Right lobe of liver (tissue), 6 donors: ENCODE measurements at regions not wholly inside any gene's neighbourhood (a gene's known extent, or its start where the extent isn't known, plus 50 kb on each side); places are given as distances from the start of the nearest gene placed in this dataset.
A peak's percentile ranks its signal among the peaks of the same experiment; 100 is the strongest.

Experiments used
- ATAC-seq, 4 donors: fragments of 200-7000 bp; cut with Tn5 transposase; one replicate each; pipeline ENCODE4 v1.9.1; 2020; ENCODE audit warnings: mild to moderate bottlenecking in 4 of 4, moderate library complexity in 4 of 4
- DNase-seq, 3 donors: peaks; one replicate each; pipeline ENCODE4 v3.0.0-alpha.2; 2020
- H3K27ac ChIP-seq, 3 donors: fragments of 200-600 bp; one replicate each; pipeline ENCODE4 v1.8.0; 2022
- H3K27me3 ChIP-seq, 2 donors: fragments of 200-600 bp; one replicate each; pipeline ENCODE4 v1.8.0; 2022
- H3K36me3 ChIP-seq, 4 donors: fragments of 200-600 bp; sonication (generic) in 1 of 4; one replicate each; pipeline versions ENCODE4 v1.5.1 to v1.8.0; 2017 to 2022; ENCODE audit warnings: control low read depth in 1 of 4
- H3K4me1 ChIP-seq, 4 donors: fragments of 200-600 bp; sonication (generic) in 1 of 4; one replicate each; pipeline versions ENCODE4 v1.5.1 to v1.8.0; 2017 to 2022; ENCODE audit warnings: control low read depth in 1 of 4
- H3K4me3 ChIP-seq, 3 donors: fragments of 200-600 bp; one replicate each; pipeline ENCODE4 v1.8.0; 2022
- H3K9me3 ChIP-seq, 4 donors: fragments of 200-600 bp; sonication (generic) in 1 of 4; one replicate each; pipeline versions ENCODE4 v1.5.1 to v1.8.0; 2017 to 2022; ENCODE audit warnings: control low read depth in 1 of 4
- POLR2A ChIP-seq: fragments of 450-650 bp; IDR thresholded peaks from one replicate; pipeline ENCODE4 v1.6.1; 2017; ENCODE audit warnings: antibody characterized with exemption, mild to moderate bottlenecking
- WGBS: methylation state at CpG from one replicate; pipeline ENCODE4 v1.1.6; 2018; ENCODE audit warnings: low coverage, low lambda C conversion rate; ENCODE audit not compliant: insufficient coverage; ENCODE audit errors: missing lambda C conversion rate; 5-methylcytosine and 5-hydroxymethylcytosine counted together
- intact Hi-C, 2 donors: fragments of 100-400 bp; cut with DNase I; formaldehyde crosslinking; loops; one replicate each; pipeline versions ENCODE4 v1.11.2 to v1.14.1; 2022
- TF ChIP-seq, protein P1 (sequence below), 4 donors: fragments of 200-600 bp in 3 of 4; fragments of 450-650 bp in 1 of 4; IDR thresholded peaks; one replicate each; pipeline versions ENCODE4 v1.5.1 to v1.8.0; 2016 to 2022; ENCODE audit warnings: antibody characterized with exemption in 4 of 4, mild to moderate bottlenecking in 2 of 4
- donor health status: DM: no; HTN: yes; CAD: no.
- donor health status: DM: no; HTN: no; CAD: no.
- donor health status: DM: no; HTN: no; CAD: no.
- donor health status: DM: no; HTN: yes; CAD: no.
- donor health status: DM: no; HTN: yes; CAD: no.

DNA sequence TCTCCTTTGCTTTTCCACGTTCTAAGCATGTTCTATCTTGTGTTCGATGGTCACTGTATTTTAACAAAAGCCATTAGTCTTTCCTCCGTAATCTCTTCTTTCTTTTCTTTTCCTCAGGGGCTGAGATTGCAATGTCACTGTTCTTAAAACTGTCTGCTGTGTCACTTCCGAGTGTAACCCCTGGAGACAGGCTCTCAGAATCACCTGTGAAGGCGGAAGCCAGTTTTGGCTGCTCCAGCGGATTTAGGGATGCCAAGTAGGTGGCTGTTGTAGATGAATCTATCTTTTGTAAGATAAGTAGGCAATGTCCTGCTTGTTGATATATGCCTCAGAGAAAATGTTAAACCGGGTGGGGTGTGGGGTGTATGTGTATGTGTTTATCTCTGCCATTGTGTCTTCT lies 94.7 kb upstream of the L3MBTL4 start:
- 58% methylated on average over 7 of the region's 7 CpGs for WGBS
- no peak for ATAC-seq
- intact Hi-C loops, result no loop called here
- TF ChIP-seq, protein P1, sequence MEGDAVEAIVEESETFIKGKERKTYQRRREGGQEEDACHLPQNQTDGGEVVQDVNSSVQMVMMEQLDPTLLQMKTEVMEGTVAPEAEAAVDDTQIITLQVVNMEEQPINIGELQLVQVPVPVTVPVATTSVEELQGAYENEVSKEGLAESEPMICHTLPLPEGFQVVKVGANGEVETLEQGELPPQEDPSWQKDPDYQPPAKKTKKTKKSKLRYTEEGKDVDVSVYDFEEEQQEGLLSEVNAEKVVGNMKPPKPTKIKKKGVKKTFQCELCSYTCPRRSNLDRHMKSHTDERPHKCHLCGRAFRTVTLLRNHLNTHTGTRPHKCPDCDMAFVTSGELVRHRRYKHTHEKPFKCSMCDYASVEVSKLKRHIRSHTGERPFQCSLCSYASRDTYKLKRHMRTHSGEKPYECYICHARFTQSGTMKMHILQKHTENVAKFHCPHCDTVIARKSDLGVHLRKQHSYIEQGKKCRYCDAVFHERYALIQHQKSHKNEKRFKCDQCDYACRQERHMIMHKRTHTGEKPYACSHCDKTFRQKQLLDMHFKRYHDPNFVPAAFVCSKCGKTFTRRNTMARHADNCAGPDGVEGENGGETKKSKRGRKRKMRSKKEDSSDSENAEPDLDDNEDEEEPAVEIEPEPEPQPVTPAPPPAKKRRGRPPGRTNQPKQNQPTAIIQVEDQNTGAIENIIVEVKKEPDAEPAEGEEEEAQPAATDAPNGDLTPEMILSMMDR (IDR thresholded peaks at IDR 0.05), result no peak
- no peaks in the 10 kb centered on the region for H3K4me1 ChIP-seq
- DNase-seq, result no peak
- no peak overlapping the region for H3K4me3 ChIP-seq
- no peaks in the 10 kb centered on the region for H3K27me3 ChIP-seq
- no peak overlapping the region for H3K27ac ChIP-seq
- H3K9me3 ChIP-seq, result no peaks in the 10 kb centered on the region
- H3K36me3 ChIP-seq, result no peaks in the 10 kb centered on the region

DNA sequence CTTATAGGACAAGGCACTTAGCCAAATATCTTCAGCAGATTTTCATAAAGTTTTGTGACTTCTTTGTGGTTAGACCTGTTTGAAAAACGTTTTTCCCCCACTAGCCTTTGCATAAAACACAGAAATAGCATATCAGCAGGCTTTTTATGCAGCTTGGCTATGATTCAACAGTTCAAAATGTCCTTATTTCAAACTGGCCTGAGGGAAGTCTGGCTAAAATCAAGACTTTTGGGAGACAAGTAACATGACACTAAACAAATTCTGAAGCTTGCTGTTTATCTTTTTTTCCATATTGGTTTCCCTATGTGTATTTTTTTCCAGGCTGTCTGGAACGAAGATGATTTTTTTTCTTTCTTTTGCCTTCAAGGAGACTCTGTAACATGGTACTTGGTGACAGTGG lies 95.1 kb upstream of the L3MBTL4 start:
- Histone ChIP-seq H3K27me3 (no peaks in the 10 kb centered on the region), H3K9me3 (no peaks in the 10 kb centered on the region), H3K4me3 (no peak overlapping the region), H3K36me3 (no peaks in the 10 kb centered on the region), H3K4me1 (no peaks in the 10 kb centered on the region), H3K27ac (no peak overlapping the region)
- 10% methylated on average over 2 of the region's 2 CpGs for WGBS
- intact Hi-C loops, result loop anchor here in 1 of 2 donors (10.0 kb wide), 1 partner anchor 635 kb away; no protein-coding TSS in a partner anchor
- DNase-seq, result no peak
- TF ChIP-seq, protein P1 (IDR thresholded peaks at IDR 0.05), result no peak
- TF ChIP-seq POLR2A, result no peak
- ATAC-seq, result no peak

DNA sequence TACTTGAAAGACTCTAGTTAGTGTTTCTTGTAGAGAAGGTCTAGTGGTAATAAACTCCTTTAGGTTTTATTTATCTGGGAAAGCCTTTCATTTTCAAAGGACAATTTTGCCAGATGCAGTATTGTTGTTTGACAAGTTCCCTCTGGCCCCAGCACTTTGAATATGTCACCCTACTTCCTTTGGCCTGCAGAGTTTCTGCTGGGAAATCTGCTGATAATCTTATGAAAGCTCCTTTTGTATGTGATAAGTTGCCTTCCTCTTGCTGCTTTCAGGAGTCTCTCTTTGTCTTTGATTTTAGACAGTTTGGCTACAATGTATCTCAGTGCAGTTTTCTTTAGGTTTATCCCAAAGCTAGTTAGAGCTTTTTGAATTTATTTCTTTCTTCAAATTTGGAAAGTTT lies 106.2 kb upstream of the L3MBTL4 start:
- Histone ChIP-seq H3K27me3 (no peaks in the 10 kb centered on the region), H3K27ac (no peak overlapping the region), H3K36me3 (no peaks in the 10 kb centered on the region), H3K4me1 (no peaks in the 10 kb centered on the region), H3K4me3 (no peak overlapping the region), H3K9me3 (no peaks in the 10 kb centered on the region)
- DNase-seq (no peak), ATAC-seq (no peak)
- TF ChIP-seq POLR2A, result no peak
- TF ChIP-seq, protein P1 (IDR thresholded peaks at IDR 0.05), result no peak
- intact Hi-C loops, result no loop called here

DNA sequence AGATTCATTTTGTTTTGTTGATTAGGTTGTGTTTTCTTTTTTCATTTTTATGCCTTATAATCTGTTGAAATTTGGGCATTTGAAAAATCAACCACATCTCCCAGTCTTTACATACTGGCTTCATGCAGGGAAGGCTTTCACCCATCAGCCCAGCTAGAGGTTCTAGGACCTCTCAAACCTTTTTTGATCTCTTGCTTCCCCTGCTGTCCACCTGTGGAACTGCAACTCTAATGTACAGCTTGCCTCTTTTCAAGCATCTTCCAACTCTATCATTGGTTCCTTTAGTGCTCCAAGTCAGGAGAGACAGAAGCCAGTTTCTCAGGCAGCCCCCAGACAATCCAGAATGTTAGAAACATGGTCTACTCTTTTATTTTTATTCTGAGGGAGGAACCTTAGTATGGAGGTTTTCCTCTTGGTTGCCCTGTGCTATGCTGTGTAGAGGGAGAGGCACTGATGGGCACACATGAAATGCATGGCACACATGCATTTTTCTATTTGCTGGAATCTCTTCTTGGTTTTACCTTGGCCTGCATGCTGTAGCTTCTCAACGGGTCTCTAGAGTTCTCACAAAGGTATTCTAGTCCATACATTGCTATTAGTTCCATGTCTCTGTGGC lies 107.2 kb upstream of the L3MBTL4 start:
- TF ChIP-seq POLR2A, result no peak
- TF ChIP-seq, protein P1 (IDR thresholded peaks at IDR 0.05), result peak; percentile 70 to 91 (median 83)
- intact Hi-C loops, result no loop called here
- Histone ChIP-seq H3K4me1 (no peaks in the 10 kb centered on the region), H3K36me3 (no peaks in the 10 kb centered on the region), H3K27ac (no peak overlapping the region), H3K27me3 (no peaks in the 10 kb centered on the region), H3K4me3 (no peak overlapping the region), H3K9me3 (no peaks in the 10 kb centered on the region)
- 15% methylated on average over 1 of the region's 1 CpG for WGBS
- ATAC-seq (peak; percentile 85 to 91 (median 87)), DNase-seq (peak in 2 of 3 donors; percentile 31 to 61)

DNA sequence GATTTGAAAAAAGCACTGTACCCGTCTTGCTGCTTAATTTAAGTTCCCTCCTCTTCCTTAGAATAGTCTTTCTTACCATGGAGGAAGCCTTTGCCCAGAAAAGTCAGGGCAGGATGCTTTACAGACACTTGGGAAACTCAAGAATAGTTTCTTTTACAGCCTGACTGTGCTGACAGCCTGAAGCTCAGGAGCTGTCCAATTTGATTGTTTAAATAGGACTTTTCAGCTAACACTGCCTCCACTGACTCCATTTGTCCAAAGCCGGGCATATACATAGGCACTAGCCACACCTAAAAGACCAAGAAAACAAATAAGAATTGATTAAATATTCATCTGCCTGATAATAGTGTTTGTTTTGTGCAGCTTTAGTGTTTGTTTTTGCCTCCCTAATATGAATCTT lies 110.9 kb upstream of the L3MBTL4 start:
- no peaks in the 10 kb centered on the region for H3K9me3 ChIP-seq
- no peak for ATAC-seq
- no peak overlapping the region for H3K4me3 ChIP-seq
- no peak for DNase-seq
- no peaks in the 10 kb centered on the region for H3K27me3 ChIP-seq
- no peaks in the 10 kb centered on the region for H3K4me1 ChIP-seq
- TF ChIP-seq POLR2A, result no peak
- TF ChIP-seq, protein P1 (IDR thresholded peaks at IDR 0.05), result no peak
- no peak overlapping the region for H3K27ac ChIP-seq
- intact Hi-C loops, result no loop called here
- H3K36me3 ChIP-seq, result no peaks in the 10 kb centered on the region
- 32% methylated on average over 2 of the region's 2 CpGs for WGBS
